DMS153 treated with DMSO at 0.1 percent for 48 hours (cell line): ENCODE measurements at regions not wholly inside any gene's neighbourhood (a gene's known extent, or its start where the extent isn't known, plus 50 kb on each side); places are given as distances from the start of the nearest gene placed in this dataset.

Experiments used
- DNase-seq: peaks from one replicate; lab custom pipeline; 2025; ENCODE audit not compliant: unreplicated experiment; lab: John Stamatoyannopoulos, UW

- no peak for DNase-seq
Measured at GRCh38 chr14:26206640-26207039, 391.2 kb downstream of the NOVA1 start.

- DNase-seq = no peak
Measured at GRCh38 chr14:26204728-26205479, 392.9 kb downstream of the NOVA1 start.

- no peak for DNase-seq
Measured at GRCh38 chr14:26204366-26204727, 393.5 kb downstream of the NOVA1 start.

- DNase-seq = no peak
Measured at GRCh38 chr14:26200687-26201086, 397.1 kb downstream of the NOVA1 start.

GRCh38 chr14:26199590-26200370, 398.1 kb downstream of the NOVA1 start:
- DNase-seq = no peak

- DNase-seq = no peak
Measured at GRCh38 chr14:26199096-26199495, 398.7 kb downstream of the NOVA1 start.

- no peak for DNase-seq
Measured at GRCh38 chr14:26194816-26195215, 403.0 kb downstream of the NOVA1 start.

GRCh38 chr14:26191671-26192070, 406.2 kb downstream of the NOVA1 start:
- DNase-seq = no peak

GRCh38 chr14:26191123-26191522, 406.7 kb downstream of the NOVA1 start:
- no peak for DNase-seq

GRCh38 chr14:26190646-26191045, 407.2 kb downstream of the NOVA1 start:
- no peak for DNase-seq

- no peak for DNase-seq
Measured at GRCh38 chr14:26187996-26188620, 409.7 kb downstream of the NOVA1 start.

GRCh38 chr14:26180221-26180620, 417.6 kb downstream of the NOVA1 start:
- peak; percentile 31 for DNase-seq

GRCh38 chr14:26175658-26176057, 422.2 kb downstream of the NOVA1 start:
- DNase-seq = no peak

- DNase-seq = no peak
Measured at GRCh38 chr14:26174395-26174794, 423.4 kb downstream of the NOVA1 start.

GRCh38 chr14:26173581-26174110, 424.2 kb downstream of the NOVA1 start:
- no peak for DNase-seq

GRCh38 chr14:26172396-26172795, 425.4 kb downstream of the NOVA1 start:
- no peak for DNase-seq

- DNase-seq = no peak
Measured at GRCh38 chr14:26170885-26171284, 426.9 kb downstream of the NOVA1 start.

- peak; percentile 19 for DNase-seq
Measured at GRCh38 chr14:26163761-26164160, 434.1 kb downstream of the NOVA1 start.

GRCh38 chr14:26157517-26157916, 440.3 kb downstream of the NOVA1 start:
- no peak for DNase-seq

- no peak for DNase-seq
Measured at GRCh38 chr14:26143057-26143456, 454.8 kb downstream of the NOVA1 start.

GRCh38 chr14:26138764-26139445, 458.9 kb downstream of the NOVA1 start:
- no peak for DNase-seq
